Calu3 (cell line): ENCODE measurements at regions not wholly inside any gene's neighbourhood (a gene's known extent, or its start where the extent isn't known, plus 50 kb on each side); places are given as distances from the start of the nearest gene placed in this dataset.

Experiments used
- BruUV-seq: library from RNA; stranded (reverse); fragments of 400-500 nt; replicated peaks from 2 replicates; lab custom pipeline; 2021; lab: Mats Ljungman, UMichigan
- CTCF ChIA-PET: fragments of 300-600 bp; sonication (Branson Sonifier 250); formaldehyde crosslinking; loops from one replicate; lab custom pipeline; 2022; ENCODE audit warnings: antibody characterized with exemption; lab: Charles Lee
- DNase-seq: peaks from one replicate; pipeline ENCODE4 v3.0.0; 2022
- H3K27ac Mint-ChIP-seq: one replicate; pipeline ENCODE4 v1.8.0; 2022; ENCODE audit warnings: mixed read lengths; ENCODE audit not compliant: unreplicated experiment
- H3K27me3 Mint-ChIP-seq: one replicate; pipeline ENCODE4 v1.8.0; 2022; ENCODE audit warnings: mixed read lengths; ENCODE audit not compliant: unreplicated experiment
- H3K36me3 Mint-ChIP-seq: one replicate; pipeline ENCODE4 v1.8.0; 2022; ENCODE audit warnings: mild to moderate bottlenecking, moderate library complexity, mixed read lengths; ENCODE audit not compliant: insufficient read depth, unreplicated experiment
- H3K4me1 Mint-ChIP-seq: one replicate; pipeline ENCODE4 v1.8.0; 2022; ENCODE audit warnings: mild to moderate bottlenecking, low read depth, mixed read lengths; ENCODE audit not compliant: unreplicated experiment
- H3K4me3 Mint-ChIP-seq: one replicate; pipeline ENCODE4 v1.8.0; 2022; ENCODE audit warnings: mild to moderate bottlenecking, low read depth, moderate library complexity, mixed read lengths; ENCODE audit not compliant: unreplicated experiment
- H3K9me3 Mint-ChIP-seq: one replicate; pipeline ENCODE4 v1.8.0; 2022; ENCODE audit warnings: low read depth, mixed read lengths; ENCODE audit not compliant: unreplicated experiment
- CTCF ChIP-seq: fragments of 200-600 bp; IDR thresholded peaks from one replicate; pipeline ENCODE4 v1.8.0; 2022; ENCODE audit warnings: antibody characterized with exemption; ENCODE audit not compliant: unreplicated experiment
- intact Hi-C: fragments of 100-400 bp; cut with micrococcal nuclease; formaldehyde crosslinking; loops from one replicate; pipeline ENCODE4 v1.10.0; 2022; ENCODE audit not compliant: unreplicated experiment

- H3K27me3 Mint-ChIP-seq: peaks cover 91% of the 10 kb centered on the region
- intact Hi-C loops: loop anchor here (10.0 kb wide), 1 partner anchor 257 kb away; no protein-coding TSS in a partner anchor
Observed at GRCh38 chr6:44667668-44668390, 280.3 kb downstream of the CDC5L start.

DNA sequence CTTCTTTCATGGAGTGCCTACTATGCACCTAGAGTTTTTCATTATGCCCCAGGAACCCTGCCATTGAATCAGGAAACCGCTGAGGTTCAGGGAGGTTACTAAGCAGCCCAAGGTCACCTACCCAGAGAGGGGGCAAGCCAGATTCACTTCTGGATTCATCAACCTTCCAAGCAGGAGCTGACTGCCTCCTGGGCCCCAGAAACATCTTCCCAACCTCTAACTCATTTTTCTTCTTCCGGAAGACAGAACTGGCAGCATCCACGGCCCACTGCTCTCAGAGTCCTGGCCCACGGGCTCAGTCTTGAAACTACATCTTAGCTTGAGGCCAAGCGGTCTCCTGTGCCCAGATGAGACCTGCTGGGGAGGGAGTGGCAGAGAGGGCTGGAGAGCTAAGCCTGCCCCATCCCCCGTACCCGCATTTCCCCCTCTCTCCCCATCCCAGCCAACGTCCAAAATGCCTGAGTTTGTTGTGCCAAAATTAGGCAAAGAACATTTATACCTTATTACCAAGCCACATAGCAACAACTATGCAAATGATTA, 281.0 kb downstream of the CDC5L start:
- CTCF ChIA-PET: interaction anchor here (0.9 to 2.1 kb wide), 7 partner anchors 10 to 1254 kb away, joined by 3 to 9 read pairs (median 4); no protein-coding TSS in a partner anchor
- Mint-ChIP-seq H3K4me1 (peaks cover 9% of the 10 kb centered on the region), H3K4me3 (no peak overlapping the region), H3K27ac (no peak overlapping the region), H3K9me3 (no peaks in the 10 kb centered on the region), H3K27me3 (peaks cover 86% of the 10 kb centered on the region), H3K36me3 (no peaks in the 10 kb centered on the region)
- BruUV-seq: no TSS peak
- intact Hi-C loops: loop anchor here (10.0 kb wide), 1 partner anchor 256 kb away; no protein-coding TSS in a partner anchor
- no peak for DNase-seq
- peak; percentile 0 for TF ChIP-seq CTCF

More at GRCh38 chr6:44667668-44668390, 280.3 kb downstream of the CDC5L start:
- CTCF ChIA-PET: interaction anchor here (0.7 to 2.1 kb wide), 8 partner anchors 9 to 1255 kb away, joined by 3 to 9 read pairs (median 4); no protein-coding TSS in a partner anchor
- peak; percentile 76 for DNase-seq
- Mint-ChIP-seq H3K36me3 (no peaks in the 10 kb centered on the region), H3K9me3 (no peaks in the 10 kb centered on the region), H3K4me1 (peaks cover 3% of the 10 kb centered on the region), H3K4me3 (no peak overlapping the region), H3K27ac (no peak overlapping the region)
- TF ChIP-seq CTCF: peak; percentile 87
- BruUV-seq: no TSS peak

DNA sequence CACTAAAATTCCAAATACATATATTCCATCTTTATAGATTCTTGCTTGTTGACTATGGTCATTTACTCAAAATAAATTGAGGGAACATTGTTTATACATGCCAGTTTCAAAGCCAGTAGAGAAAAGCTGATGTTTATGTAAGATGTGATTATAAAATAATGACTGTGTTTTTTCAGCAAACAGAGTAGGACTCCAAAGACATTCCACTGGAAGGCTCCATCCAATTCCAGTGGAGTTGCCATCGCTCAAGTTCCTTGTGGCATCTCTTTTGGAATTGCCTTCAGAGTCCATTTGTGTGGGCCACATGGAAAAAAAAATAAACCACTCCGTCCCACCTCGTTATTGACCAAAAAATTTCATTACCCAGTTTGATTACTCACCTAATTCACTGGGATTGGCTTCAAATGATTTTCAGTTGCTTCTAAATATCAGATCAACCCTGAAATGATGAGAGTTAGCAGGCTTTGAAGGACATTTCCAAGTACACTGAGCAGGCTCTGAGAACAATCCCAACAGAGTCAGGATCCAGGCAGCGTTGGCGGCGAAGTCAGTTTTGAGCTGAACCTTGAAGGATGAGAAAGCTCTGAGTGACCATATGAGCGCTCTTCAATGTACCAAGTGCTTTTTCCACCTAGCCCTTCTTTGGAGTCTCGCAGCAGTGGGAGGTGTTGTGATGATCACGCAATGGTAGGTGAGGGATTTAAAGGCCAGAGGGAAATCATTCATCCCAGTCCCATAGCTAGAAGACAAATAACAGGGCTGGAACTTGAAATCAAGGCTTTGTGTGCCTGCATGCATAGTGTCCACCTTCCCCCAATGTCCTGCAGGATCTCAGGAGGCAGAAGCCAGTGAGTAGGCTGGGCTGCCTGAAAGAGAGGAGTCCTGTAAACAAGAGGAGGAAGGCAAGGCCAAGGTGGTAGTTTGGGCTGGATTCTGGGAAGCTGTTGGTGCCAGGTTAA, 281.7 kb downstream of the CDC5L start:
- Mint-ChIP-seq H3K36me3 (no peaks in the 10 kb centered on the region), H3K27me3 (peaks cover 87% of the 10 kb centered on the region), H3K27ac (no peak overlapping the region), H3K4me1 (peaks cover 17% of the 10 kb centered on the region), H3K4me3 (no peak overlapping the region), H3K9me3 (no peaks in the 10 kb centered on the region)
- DNase-seq: no peak
- intact Hi-C loops: loop anchor here (10.0 kb wide), 1 partner anchor 256 kb away; no protein-coding TSS in a partner anchor
- no TSS peak for BruUV-seq
- CTCF ChIA-PET: interaction anchor here (1.1 to 2.1 kb wide), 3 partner anchors 14 to 194 kb away, joined by 3 to 9 read pairs (median 6); no protein-coding TSS in a partner anchor
- TF ChIP-seq CTCF: no peak

GRCh38 chr6:44670146-44670545, 282.6 kb downstream of the CDC5L start:
- intact Hi-C loops: no loop called here
- Mint-ChIP-seq H3K27ac (no peak overlapping the region), H3K9me3 (no peaks in the 10 kb centered on the region), H3K4me1 (peaks cover 19% of the 10 kb centered on the region), H3K4me3 (no peak overlapping the region), H3K36me3 (no peaks in the 10 kb centered on the region), H3K27me3 (peaks cover 90% of the 10 kb centered on the region)
- CTCF ChIA-PET: interaction anchor here (2.1 kb wide), 1 partner anchor 14 kb away, joined by 9 read pairs; no protein-coding TSS in a partner anchor
- TF ChIP-seq CTCF: no peak
- DNase-seq: no peak
- BruUV-seq: no TSS peak
